ENCODE measurements at regions not wholly inside any gene's neighbourhood (a gene's known extent, or its start where the extent isn't known, plus 50 kb on each side); places are given as distances from the start of the nearest gene placed in this dataset.

DNA sequence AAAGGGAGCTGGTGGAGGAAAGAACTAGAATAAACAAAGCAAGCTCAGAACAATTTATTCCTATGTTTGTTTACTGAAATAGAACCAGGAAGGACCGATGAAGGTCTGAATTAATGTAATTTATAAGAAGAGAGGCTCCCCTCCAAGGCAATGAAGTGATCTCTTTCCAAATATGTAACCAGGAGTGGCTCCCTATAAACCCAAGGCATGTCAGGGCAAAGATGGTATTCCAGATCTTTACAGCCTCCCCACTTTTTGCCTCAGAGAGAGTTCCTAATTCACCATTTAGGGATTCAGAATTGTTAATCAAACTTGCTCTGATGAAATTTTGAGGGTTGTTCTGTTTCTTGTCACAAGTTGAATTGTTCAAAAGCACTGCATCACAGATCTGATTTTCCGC, 88.8 kb downstream of the HDGFL1 start:
- TF ChIP-seq POLR2A (IDR thresholded peaks at IDR 0.05; ENCODE audit: low read depth) = no peak
- TF ChIP-seq, protein P1, sequence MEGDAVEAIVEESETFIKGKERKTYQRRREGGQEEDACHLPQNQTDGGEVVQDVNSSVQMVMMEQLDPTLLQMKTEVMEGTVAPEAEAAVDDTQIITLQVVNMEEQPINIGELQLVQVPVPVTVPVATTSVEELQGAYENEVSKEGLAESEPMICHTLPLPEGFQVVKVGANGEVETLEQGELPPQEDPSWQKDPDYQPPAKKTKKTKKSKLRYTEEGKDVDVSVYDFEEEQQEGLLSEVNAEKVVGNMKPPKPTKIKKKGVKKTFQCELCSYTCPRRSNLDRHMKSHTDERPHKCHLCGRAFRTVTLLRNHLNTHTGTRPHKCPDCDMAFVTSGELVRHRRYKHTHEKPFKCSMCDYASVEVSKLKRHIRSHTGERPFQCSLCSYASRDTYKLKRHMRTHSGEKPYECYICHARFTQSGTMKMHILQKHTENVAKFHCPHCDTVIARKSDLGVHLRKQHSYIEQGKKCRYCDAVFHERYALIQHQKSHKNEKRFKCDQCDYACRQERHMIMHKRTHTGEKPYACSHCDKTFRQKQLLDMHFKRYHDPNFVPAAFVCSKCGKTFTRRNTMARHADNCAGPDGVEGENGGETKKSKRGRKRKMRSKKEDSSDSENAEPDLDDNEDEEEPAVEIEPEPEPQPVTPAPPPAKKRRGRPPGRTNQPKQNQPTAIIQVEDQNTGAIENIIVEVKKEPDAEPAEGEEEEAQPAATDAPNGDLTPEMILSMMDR (IDR thresholded peaks at IDR 0.05) = no peak
- no peak for TF ChIP-seq EP300 (IDR thresholded peaks at IDR 0.05)

All from esophagus muscularis mucosa (tissue), 4 donors.